Natural killer cell (primary cell): ENCODE measurements at regions not wholly inside any gene's neighbourhood (a gene's known extent, or its start where the extent isn't known, plus 50 kb on each side); places are given as distances from the start of the nearest gene placed in this dataset.

Source experiments
- ATAC-seq, 3 donors: fragments of 150-1000 bp in 2 of 3; fragments of 200-7000 bp in 1 of 3; cut with Tn5 transposase; 1 replicate in 1 of 3; 2 replicates in 2 of 3; pipeline ENCODE4 v1.10.0; 2021; ENCODE audit warnings: mild to moderate bottlenecking in 2 of 3, moderate library complexity in 2 of 3
- DNase-seq, 2 donors: peaks; one replicate each; pipeline versions ENCODE4 v3.0.0 to v3.0.0-alpha.2; 2013 to 2021; ENCODE audit warnings: mixed read lengths in 1 of 2
- H3K27ac ChIP-seq: one replicate; pipeline ENCODE4 v1.5.1; 2013; ENCODE audit warnings: mild to moderate bottlenecking, low read length
- H3K27me3 ChIP-seq: one replicate; pipeline ENCODE4 v1.6.1; 2013; ENCODE audit warnings: low read length; ENCODE audit not compliant: control insufficient read depth, insufficient read depth
- H3K36me3 ChIP-seq: one replicate; pipeline ENCODE4 v1.6.1; 2013; ENCODE audit warnings: low read length; ENCODE audit not compliant: control insufficient read depth, insufficient read depth
- H3K4me1 ChIP-seq: one replicate; pipeline ENCODE4 v1.6.1; 2013; ENCODE audit warnings: low read length; ENCODE audit not compliant: control insufficient read depth, insufficient read depth
- H3K4me3 ChIP-seq: one replicate; pipeline ENCODE4 v1.5.1; 2013; ENCODE audit warnings: low read length
- H3K9me3 ChIP-seq: one replicate; pipeline ENCODE4 v1.6.1; 2013; ENCODE audit warnings: low read length; ENCODE audit not compliant: control insufficient read depth, insufficient read depth
- H3K27ac Mint-ChIP-seq, 2 donors: one replicate each; pipeline ENCODE4 v1.8.0; 2022; ENCODE audit warnings: mild to moderate bottlenecking in 2 of 2, mixed read lengths in 2 of 2, moderate library complexity in 1 of 2
- H3K27me3 Mint-ChIP-seq, 2 donors: one replicate each; pipeline ENCODE4 v1.8.0; 2022; ENCODE audit warnings: low read depth in 2 of 2, mixed read lengths in 2 of 2
- H3K36me3 Mint-ChIP-seq: one replicate; pipeline ENCODE4 v1.8.0; 2022; ENCODE audit warnings: mixed read lengths
- H3K4me1 Mint-ChIP-seq, 2 donors: one replicate each; pipeline ENCODE4 v1.8.0; 2022; ENCODE audit warnings: mixed read lengths in 2 of 2
- H3K4me3 Mint-ChIP-seq: one replicate; pipeline ENCODE4 v1.8.0; 2022; ENCODE audit warnings: mild to moderate bottlenecking, moderate library complexity, mixed read lengths
- H3K9me3 Mint-ChIP-seq, 2 donors: one replicate each; pipeline ENCODE4 v1.8.0; 2022; ENCODE audit warnings: mixed read lengths in 2 of 2
- WGBS: methylation state at CpG from one replicate; pipeline ENCODE4 v1.1.7; 2013; ENCODE audit warnings: missing lambda C conversion rate; ENCODE audit not compliant: insufficient coverage; 5-methylcytosine and 5-hydroxymethylcytosine counted together
- intact Hi-C: fragments of 100-400 bp; cut with micrococcal nuclease; formaldehyde crosslinking; loops from one replicate; pipeline ENCODE4 v1.14.2; 2022
- TF ChIP-seq, protein P1 (sequence below): fragments of 200-600 bp; IDR thresholded peaks from one replicate; pipeline ENCODE4 v1.8.0; 2022; ENCODE audit warnings: antibody characterized with exemption

DNA sequence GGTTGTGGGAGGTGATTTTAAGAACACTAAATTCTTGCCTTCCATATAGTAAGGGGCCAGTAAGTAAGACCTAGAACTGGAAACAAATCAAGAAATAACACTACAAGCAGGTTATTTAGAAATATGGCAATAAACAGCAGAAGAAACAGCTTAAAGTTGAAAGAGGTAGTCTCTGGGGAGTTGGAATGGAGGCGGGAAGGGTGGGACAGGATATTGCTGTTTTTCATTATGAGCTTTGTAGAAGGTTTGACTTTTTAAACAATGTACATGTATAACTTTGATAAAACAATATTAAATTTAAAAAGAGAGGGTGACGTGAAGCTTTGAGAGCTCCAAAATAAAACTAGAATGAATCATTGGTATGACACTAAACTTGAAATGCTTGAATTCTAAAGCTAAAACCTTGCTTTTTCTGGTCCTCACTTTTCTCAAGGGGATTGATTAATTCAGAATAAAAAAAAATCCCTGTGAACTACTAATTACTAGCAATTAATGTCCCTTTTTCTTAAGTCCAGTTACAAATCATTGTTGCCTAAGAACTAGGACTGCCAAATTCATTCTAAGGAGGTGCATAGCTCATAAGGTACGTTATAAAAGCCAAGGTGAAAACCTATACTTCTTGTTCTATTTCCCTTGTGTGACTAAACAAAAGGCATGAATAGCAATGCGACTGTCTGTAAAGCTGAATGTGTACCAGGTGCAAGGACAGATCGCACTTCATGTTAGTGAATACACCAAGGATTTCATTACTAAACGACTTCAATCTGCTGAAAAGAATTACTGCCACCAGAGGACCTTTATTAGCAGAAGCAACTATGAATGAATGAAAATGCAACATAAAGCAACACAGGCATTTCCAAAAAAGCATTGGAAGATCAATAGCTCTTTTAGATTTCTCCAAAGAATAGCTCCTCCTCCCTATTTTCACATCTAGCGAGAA is 177.5 kb downstream of the RBM43 start:
- ATAC-seq (no peak), DNase-seq (peak in 1 of 2 donors; percentile 3)
- Mint-ChIP-seq H3K27me3 (peaks cover 0 to 5% of the 10 kb centered on the region in 2 donors), H3K36me3 (no peaks in the 10 kb centered on the region), H3K4me1 (no peaks in the 10 kb centered on the region), H3K4me3 (no peak overlapping the region), H3K9me3 (peaks cover 0 to 3% of the 10 kb centered on the region in 2 donors), H3K27ac (no peak overlapping the region)
- 71% methylated on average over 7 of the region's 7 CpGs for WGBS
- intact Hi-C loops: no loop called here
- no peak overlapping the region for H3K27ac ChIP-seq
- H3K4me3 ChIP-seq: no peak overlapping the region
- no peaks in the 10 kb centered on the region for H3K9me3 ChIP-seq
- TF ChIP-seq, protein P1, sequence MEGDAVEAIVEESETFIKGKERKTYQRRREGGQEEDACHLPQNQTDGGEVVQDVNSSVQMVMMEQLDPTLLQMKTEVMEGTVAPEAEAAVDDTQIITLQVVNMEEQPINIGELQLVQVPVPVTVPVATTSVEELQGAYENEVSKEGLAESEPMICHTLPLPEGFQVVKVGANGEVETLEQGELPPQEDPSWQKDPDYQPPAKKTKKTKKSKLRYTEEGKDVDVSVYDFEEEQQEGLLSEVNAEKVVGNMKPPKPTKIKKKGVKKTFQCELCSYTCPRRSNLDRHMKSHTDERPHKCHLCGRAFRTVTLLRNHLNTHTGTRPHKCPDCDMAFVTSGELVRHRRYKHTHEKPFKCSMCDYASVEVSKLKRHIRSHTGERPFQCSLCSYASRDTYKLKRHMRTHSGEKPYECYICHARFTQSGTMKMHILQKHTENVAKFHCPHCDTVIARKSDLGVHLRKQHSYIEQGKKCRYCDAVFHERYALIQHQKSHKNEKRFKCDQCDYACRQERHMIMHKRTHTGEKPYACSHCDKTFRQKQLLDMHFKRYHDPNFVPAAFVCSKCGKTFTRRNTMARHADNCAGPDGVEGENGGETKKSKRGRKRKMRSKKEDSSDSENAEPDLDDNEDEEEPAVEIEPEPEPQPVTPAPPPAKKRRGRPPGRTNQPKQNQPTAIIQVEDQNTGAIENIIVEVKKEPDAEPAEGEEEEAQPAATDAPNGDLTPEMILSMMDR: no peak
- H3K27me3 ChIP-seq: no peaks in the 10 kb centered on the region
- no peaks in the 10 kb centered on the region for H3K4me1 ChIP-seq
- no peaks in the 10 kb centered on the region for H3K36me3 ChIP-seq

DNA sequence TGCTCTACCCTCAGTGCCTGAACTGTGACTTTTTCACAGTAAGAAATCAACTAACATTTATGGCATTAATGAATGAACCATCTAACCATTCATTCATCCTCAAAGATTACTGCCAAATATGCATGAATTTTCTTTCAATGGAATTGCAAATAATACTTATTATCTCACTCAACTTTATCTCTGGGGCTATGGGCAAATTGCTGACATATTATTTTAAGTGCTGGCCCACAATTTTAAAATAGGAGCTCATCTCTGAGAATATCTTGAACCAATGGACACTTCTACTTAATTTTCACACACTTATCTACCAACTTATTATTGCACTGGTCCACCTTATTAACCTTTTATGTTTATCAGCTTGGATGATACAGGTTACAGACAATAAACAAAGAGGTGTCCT is 182.8 kb downstream of the RBM43 start:
- Mint-ChIP-seq H3K36me3 (no peaks in the 10 kb centered on the region), H3K27ac (no peak overlapping the region), H3K9me3 (peaks cover 5 to 12% of the 10 kb centered on the region in 2 donors), H3K4me3 (no peak overlapping the region), H3K27me3 (peaks cover 0 to 11% of the 10 kb centered on the region in 2 donors), H3K4me1 (no peaks in the 10 kb centered on the region)
- Histone ChIP-seq H3K36me3 (no peaks in the 10 kb centered on the region), H3K4me1 (no peaks in the 10 kb centered on the region), H3K27ac (no peak overlapping the region), H3K27me3 (no peaks in the 10 kb centered on the region), H3K4me3 (no peak overlapping the region), H3K9me3 (no peaks in the 10 kb centered on the region)
- intact Hi-C loops: no loop called here
- no peak for DNase-seq
- TF ChIP-seq, protein P1: no peak
- ATAC-seq: no peak

DNA sequence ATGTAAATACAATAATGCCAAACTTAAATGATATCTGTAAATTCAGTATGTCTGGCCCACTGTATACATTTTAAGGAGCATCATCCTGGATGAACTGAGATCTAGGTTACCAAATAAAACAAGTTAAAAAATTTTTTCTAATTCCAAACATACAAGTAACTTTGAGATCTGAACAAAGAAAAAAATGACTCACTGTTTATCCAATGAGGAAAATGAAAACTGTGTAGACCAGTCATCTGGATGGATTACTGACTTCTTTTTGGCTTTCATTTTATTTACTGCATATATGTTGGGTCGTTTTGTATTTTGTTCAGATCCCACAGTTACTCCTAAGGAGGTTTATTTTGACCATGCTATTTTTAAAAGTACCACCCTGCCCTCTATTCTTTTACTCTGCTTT is 189.8 kb downstream of the RBM43 start:
- intact Hi-C loops: no loop called here
- Mint-ChIP-seq H3K27ac (no peak overlapping the region), H3K27me3 (peaks cover 6 to 7% of the 10 kb centered on the region in 2 donors), H3K4me3 (no peak overlapping the region), H3K36me3 (no peaks in the 10 kb centered on the region), H3K9me3 (peaks cover 2 to 5% of the 10 kb centered on the region in 2 donors), H3K4me1 (no peaks in the 10 kb centered on the region)
- Histone ChIP-seq H3K4me3 (no peak overlapping the region), H3K27me3 (no peaks in the 10 kb centered on the region), H3K36me3 (no peaks in the 10 kb centered on the region), H3K27ac (no peak overlapping the region), H3K9me3 (no peaks in the 10 kb centered on the region), H3K4me1 (no peaks in the 10 kb centered on the region)
- ATAC-seq (no peak), DNase-seq (no peak)
- WGBS: no CpG with 5 or more reads among the region's 1 CpG
- TF ChIP-seq, protein P1: no peak
